Skin epidermis (tissue), 12 donors: ENCODE measurements at regions not wholly inside any gene's neighbourhood (a gene's known extent, or its start where the extent isn't known, plus 50 kb on each side); places are given as distances from the start of the nearest gene placed in this dataset.

Experiments used
- H3K27ac ChIP-seq, 21 experiments: fragments of 200-600 bp; sonication (generic) in 11 of 21; one replicate each; pipeline ENCODE4 v1.5.0; 2020; ENCODE audit warnings: mild to moderate bottlenecking in 3 of 21, inconsistent platforms in 2 of 21, moderate library complexity in 2 of 21
- H3K4me3 ChIP-seq, 7 experiments: fragments of 200-600 bp; sonication (generic) in 2 of 7; one replicate each; pipeline ENCODE4 v1.5.0; 2020; ENCODE audit warnings: inconsistent platforms in 2 of 7, mild to moderate bottlenecking in 2 of 7, moderate library complexity in 1 of 7

- H3K27ac ChIP-seq, result no peak overlapping the region
- H3K4me3 ChIP-seq, result no peak overlapping the region
Observed at GRCh38 chr16:22673421-22673831, 140.5 kb upstream of the HS3ST2 start.

- no peak overlapping the region for H3K4me3 ChIP-seq
Observed at GRCh38 chr16:22674832-22675191, 139.2 kb upstream of the HS3ST2 start.

GRCh38 chr16:22675745-22676540, 138.0 kb upstream of the HS3ST2 start:
- Histone ChIP-seq H3K27ac (no peak overlapping the region), H3K4me3 (no peak overlapping the region)

More at GRCh38 chr16:22674832-22675191, 139.2 kb upstream of the HS3ST2 start:
- no peak overlapping the region for H3K27ac ChIP-seq

DNA sequence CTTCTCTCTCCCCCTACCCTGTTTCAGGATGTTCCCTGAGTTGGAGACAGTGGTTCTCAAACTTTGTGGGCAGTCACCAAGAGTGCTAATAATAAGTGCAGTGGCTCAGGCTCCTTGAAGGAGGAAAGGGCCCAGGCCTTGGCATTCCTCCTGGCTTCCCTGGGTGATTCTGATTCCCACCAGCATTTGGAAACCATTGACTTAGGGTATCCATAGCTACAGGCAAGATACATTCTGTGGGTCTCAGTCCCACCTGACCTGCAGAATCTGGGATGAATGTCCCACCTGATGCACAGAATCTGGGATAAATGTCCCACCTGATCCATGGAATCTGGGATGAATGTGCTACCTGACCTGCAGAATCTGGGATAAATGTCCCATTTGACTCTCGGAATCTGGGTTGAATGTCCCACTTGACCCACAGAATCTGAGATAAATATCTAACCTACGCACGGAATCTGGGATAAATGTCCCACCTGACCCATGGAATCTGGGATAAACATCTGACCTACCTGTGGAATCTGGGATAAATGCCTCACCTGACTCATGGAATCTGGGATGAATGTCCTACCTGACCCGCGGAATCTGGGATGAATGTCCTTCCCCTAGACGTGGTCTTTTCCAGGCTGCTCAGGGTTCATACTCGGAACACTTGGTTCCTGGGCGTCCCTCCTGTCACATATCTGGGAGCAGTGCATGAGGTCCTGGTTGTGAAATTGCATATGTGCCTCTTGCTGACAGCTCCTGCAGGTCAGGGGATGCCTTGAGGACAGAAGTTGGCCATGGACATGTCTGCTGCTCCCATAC, 136.7 kb upstream of the HS3ST2 start:
- Histone ChIP-seq H3K27ac (no peak overlapping the region), H3K4me3 (no peak overlapping the region)

- H3K4me3 ChIP-seq, result no peak overlapping the region
Observed at GRCh38 chr16:22678311-22678710, 135.7 kb upstream of the HS3ST2 start.

DNA sequence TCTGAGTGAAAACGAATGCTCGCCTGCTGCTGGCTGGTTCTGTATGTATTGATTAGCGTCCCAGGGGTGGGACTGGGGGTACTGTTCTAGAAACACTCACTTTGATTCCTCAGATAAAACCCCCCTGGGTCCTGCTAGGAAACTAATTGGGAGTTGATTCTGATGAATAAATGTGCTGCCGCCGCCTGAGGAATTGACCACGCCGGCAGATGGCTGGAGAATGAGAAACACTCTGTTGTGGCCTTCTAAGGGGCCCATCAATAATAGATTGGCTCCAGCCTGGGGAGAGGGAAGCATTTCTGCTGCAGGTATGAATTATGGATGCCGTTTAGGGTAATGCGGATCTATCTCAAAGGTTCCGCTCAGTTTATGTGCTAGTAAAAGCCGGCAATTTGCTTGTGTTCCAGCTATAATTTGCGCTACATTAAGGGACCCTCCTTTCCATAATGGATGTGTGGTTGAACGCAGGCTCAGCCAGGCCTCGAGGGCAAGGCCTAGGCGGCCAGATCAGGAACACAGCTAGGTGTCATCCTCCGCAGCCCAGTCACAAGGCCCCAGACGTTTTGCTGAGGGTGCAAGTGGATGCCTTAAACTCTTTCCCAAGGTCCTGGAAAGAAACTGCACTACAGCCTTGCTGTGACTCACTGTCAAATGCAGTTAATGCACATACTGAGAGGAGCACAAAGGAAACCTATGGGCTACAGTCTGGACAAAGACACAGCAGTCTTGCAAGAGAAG, 132.2 kb upstream of the HS3ST2 start:
- Histone ChIP-seq H3K4me3 (no peak overlapping the region), H3K27ac (no peak overlapping the region)

More at GRCh38 chr16:22678311-22678710, 135.7 kb upstream of the HS3ST2 start:
- H3K27ac ChIP-seq, result no peak overlapping the region

DNA sequence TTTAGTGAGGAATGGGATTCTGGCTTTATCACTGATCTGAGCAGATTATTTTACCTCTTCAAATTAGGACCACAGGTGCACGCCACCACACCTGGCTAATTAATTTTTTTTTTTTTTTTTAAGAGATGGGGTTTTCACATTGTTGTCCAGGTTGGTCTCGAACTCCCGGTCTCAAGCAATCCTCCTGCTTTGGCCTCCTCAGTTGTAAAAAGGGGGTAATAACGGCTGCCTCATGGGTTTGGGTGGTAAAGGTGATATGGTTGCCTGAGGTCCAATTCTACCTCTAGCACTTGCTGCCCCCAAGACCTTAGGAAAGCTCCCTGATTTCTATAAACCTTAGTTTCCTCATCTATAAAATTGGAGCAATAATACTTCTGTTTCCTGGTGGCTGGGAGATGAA, 130.7 kb upstream of the HS3ST2 start:
- H3K4me3 ChIP-seq, result no peak overlapping the region
- no peak overlapping the region for H3K27ac ChIP-seq

DNA sequence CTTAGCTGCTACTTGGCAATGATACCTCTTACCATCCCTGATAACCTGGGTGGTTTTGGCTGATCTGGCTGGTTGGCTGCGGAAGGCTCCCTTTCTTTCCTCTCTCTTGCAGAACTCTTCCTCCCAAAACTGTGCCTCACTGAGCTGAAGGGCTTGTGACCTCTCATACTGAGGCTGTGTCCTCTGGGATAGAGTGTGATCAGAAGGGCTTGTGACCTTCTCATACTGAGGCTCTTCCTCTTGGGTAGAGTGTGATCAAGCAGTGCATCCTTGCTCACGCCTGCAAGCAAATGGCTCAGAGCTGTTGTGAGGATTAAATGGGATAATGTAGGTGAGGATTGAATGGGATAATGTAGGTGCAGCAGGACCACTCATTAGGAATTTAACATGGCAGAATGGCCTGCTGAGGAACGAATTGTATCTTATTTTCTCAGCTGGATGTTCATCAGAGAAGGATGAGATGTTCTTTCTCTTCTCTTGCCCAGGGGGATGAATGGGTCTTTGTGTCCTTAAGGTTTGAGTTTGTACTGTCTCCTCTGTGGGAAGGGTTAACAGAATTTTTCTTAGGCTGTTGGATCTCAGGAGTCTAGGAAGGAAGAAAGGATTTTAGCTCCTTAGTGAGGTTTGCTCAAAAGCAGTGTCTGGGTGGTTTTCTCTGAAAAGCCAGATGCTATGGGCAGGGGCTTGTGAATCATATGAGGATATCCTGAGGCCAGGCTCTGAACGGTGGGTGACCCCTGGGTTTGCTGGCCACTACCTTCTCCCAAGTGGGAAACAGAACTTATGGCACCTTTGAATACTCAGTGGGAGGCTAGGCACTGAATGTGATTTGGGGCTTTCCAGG, 130.0 kb upstream of the HS3ST2 start:
- H3K27ac ChIP-seq, result peak overlapping the region in 5 of 21 experiments; percentile 5 to 73 (median 52)
- H3K4me3 ChIP-seq, result no peak overlapping the region

DNA sequence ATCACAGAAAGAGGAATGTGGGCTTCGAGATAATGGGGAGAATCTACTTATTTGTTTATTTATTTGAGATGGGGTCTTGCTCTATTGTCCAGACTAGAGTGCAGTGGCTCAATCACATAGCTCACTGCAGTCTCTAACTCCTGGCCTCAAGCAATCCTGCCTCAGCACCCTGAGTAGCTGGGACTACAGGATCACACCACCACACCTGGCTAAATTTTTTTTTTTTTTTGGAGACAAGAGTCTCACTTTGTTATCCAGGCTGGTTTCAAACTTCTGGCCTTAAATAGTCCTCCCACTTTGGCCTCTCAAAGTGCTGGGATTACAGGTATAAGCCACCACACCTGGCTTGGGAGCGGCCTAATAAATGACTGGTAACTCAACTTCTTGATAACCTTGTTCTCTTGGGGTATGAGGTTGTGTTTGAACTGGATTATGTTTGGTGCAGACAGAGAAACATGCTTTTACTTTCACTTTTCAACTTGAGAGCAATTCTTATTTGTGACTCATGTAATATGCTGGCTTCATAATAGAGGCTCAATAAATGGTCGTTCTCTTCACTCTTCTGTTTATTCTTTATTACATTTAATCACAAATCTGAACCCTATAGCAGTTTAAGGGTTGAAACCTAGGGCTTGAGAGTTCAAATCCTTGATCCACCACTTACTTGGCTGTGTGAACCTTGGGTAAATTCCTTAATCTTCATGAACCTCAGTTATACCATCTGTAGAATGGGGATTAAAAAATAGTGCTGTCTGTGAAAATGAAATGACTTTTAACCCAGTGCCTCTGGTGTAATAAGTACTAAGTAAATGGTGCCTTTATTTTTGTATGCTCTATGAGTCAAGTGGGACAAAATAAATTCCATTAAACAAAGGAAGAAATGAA, 129.1 kb upstream of the HS3ST2 start:
- Histone ChIP-seq H3K4me3 (no peak overlapping the region), H3K27ac (peak overlapping the region in 10 of 21 experiments; percentile 5 to 73 (median 24))

DNA sequence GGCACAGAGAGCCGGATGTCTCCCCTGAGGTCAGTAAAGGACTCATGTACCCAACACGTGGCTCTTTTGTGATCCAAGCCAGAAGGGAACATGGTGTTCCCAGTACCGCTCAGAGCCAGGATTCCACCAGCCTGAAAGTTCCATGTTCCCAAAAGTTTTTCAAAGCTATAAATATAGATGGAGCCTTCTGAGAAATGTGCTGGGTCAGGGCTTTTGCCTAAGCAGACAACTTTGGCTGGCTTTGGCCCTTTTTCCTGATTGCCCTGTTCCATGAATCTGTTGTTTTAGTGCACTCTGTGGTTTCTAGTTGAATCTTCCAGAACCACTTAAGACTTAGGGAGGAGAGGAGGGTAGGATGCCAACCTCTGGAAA, 128.5 kb upstream of the HS3ST2 start:
- peak overlapping the region in 12 of 21 experiments; percentile 5 to 73 (median 20) for H3K27ac ChIP-seq
- no peak overlapping the region for H3K4me3 ChIP-seq

DNA sequence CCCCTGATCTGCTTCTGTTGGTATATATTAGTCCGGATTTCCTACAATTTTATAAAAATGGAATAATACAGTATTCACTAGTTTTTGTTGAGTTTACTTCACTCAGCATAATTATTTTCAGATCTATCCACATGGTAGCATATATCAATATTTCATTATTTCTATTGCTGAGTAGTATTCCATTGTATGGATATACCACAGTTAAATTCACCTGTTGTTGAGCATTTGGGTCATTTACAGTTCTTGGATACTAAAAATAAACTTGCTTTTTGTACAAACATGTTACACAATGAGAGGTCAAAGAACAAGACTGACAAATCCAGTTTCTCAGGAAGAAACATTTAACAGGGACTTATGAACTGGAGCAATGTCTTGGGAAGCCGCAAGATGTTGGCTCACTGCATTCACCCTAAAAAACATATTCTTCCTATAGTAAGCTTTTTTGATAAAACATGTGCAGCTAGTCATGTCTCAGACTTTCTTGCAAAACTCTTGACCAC, 126.9 kb upstream of the HS3ST2 start:
- Histone ChIP-seq H3K4me3 (no peak overlapping the region), H3K27ac (no peak overlapping the region)

DNA sequence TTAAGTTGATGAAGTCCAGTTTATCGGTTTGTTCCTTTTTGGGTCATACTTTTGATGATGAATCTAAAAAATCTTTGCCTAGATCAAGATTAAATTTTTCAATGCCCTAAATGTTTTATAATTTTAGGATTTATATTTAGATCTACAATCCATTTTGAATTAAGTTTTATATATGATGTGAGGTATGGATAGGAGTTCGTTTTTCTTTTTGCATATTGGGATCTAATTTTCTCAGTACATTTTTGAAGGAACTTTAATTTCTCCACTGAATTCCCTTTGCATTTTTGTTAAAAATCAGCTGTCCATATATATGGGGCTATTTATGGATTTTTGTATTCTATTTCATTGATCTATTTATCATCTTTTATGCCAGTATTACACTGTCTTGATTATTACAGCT, 125.5 kb upstream of the HS3ST2 start:
- no peak overlapping the region for H3K4me3 ChIP-seq
- H3K27ac ChIP-seq, result no peak overlapping the region

DNA sequence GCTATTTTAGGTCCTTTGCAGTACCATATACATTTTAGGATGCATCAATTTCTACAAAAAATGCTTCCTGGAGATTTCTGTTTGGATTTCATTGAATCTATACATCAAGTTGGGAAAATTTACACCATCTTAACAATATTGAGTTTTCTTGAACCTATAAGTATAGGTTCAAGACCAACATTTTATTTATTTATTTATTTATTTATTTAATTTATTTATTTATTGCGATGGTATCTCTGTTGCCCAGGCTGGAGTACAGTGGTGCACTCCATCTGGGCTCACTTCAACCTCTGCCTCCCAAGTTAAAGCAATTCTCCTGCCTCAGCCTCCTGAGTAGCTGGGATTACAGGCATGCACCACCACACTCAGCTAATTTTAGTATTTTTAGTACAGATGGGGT, 125.0 kb upstream of the HS3ST2 start:
- H3K4me3 ChIP-seq, result no peak overlapping the region
- H3K27ac ChIP-seq, result no peak overlapping the region

DNA sequence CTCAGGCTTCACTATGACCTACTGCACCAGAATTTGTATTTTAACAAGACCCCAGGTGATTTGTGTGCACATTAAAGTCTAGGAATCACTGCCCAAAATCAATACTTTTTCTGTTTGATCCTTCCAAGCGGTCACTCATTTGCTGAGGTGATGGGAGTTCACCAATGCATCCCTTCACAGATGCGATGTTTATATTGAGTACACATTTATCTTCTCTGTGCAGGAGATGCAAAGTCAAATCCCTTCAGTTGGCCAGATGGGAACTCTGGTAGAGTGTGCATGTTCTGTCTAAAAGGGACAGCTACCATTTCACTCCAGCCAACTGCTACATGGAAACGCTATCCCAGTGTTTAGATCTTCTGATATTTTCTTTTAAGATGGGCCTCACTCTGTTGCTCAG, 122.6 kb upstream of the HS3ST2 start:
- H3K4me3 ChIP-seq, result no peak overlapping the region
- H3K27ac ChIP-seq, result peak overlapping the region in 4 of 21 experiments; percentile 3 to 81 (median 36)

- peak overlapping the region in 5 of 21 experiments; percentile 37 to 87 (median 81) for H3K27ac ChIP-seq
- H3K4me3 ChIP-seq, result no peak overlapping the region
Observed at GRCh38 chr16:22692034-22692433, 121.9 kb upstream of the HS3ST2 start.

DNA sequence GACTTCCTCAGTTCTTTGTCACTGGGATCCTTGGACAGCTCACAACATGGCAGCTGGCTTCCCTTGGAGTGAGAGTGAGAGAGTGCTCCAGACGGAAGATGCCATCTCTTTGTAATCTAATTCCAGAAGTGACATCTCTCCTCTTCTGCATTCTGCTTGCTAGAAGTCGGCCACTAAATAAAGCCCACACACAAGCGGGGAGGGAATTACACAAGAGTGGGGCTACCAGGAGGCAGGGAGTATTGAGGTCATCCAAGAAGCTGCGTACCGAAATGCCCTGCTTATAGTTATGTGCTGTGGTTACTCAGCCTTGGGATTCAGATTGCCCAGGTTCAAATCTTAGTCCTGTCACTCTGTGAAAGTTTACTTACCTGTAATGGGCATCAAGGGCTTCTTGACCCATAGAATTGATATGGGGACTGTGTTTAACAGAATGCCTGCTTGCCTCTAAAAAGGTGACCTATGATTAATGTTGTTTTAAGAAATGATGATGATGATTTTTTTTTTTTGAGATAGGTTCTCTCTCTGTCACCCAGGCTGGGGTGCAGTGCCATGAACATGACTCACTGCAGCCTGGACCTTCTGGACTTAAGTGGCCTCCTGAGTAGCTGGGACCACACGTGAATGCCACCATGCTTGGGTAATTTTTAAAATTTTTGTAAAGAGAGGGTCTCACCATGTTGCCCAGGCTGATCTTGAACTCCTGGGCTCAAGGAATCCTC, 120.9 kb upstream of the HS3ST2 start:
- Histone ChIP-seq H3K27ac (peak overlapping the region in 7 of 21 experiments; percentile 7 to 87 (median 67)), H3K4me3 (no peak overlapping the region)

DNA sequence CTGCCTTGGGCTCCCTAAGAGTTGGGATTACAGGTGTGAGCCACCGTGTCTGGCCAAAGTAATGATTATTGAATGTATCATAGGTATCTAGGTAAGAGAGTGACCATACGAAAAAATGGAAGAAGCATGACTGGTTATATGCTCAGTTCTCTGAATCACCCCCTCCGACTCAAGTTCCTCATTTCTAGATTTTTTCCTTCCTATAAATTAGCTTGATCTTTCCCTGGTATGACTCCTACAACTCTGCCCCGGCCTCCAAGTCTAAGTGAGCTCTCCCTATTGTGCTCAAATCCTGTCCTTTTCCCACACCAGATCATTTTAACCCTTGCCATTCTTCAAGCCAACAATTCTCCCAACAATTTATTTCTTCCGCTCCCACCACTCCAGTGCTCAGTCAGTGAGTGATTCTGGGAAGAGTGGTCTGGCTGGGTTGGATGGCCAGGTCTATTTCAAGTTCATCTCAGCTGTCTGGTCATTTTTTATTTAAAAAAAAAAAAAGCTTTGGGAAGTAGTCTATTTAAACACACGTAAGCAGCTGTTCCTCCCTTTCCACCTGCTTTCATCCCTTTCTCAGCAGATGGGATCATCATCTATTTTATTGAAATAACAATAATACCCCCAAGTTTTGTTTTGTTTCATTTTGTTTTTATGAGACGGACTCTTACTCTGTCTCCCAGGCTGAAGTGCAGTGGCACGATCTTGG, 120.2 kb upstream of the HS3ST2 start:
- Histone ChIP-seq H3K4me3 (no peak overlapping the region), H3K27ac (peak overlapping the region in 5 of 21 experiments; percentile 17 to 87 (median 81))
